H9 (cell line): ENCODE measurements at regions not wholly inside any gene's neighbourhood (a gene's known extent, or its start where the extent isn't known, plus 50 kb on each side); places are given as distances from the start of the nearest gene placed in this dataset.

Experiments used
- DNase-seq: peaks from one replicate; pipeline ENCODE4 v3.0.0-alpha.2; 2017
- H2AFZ ChIP-seq: one replicate; pipeline ENCODE4 v1.6.1; 2013; ENCODE audit warnings: mild to moderate bottlenecking, low read length, control low read depth, moderate library complexity
- H2AK5ac ChIP-seq: 2 replicates; pipeline ENCODE4 v1.6.1; 2013; ENCODE audit warnings: low read length, control low read depth, mixed read lengths; ENCODE audit not compliant: insufficient read length
- H2BK120ac ChIP-seq: one replicate; pipeline ENCODE4 v1.6.1; 2013; ENCODE audit warnings: low read depth, mild to moderate bottlenecking, low read length, control low read depth, inconsistent platforms; ENCODE audit not compliant: poor library complexity, severe bottlenecking
- H2BK12ac ChIP-seq: 2 replicates; pipeline ENCODE4 v1.6.1; 2013; ENCODE audit warnings: low read length, control low read depth, mixed read lengths, low read depth; ENCODE audit not compliant: insufficient read length
- H2BK15ac ChIP-seq: 2 replicates; pipeline ENCODE4 v1.6.1; 2013; ENCODE audit warnings: low read depth, low read length, control low read depth
- H2BK20ac ChIP-seq: one replicate; pipeline ENCODE4 v1.6.1; 2013; ENCODE audit warnings: low read depth, mild to moderate bottlenecking, low read length, control low read depth, inconsistent platforms; ENCODE audit not compliant: poor library complexity, severe bottlenecking
- H2BK5ac ChIP-seq: 2 replicates; pipeline ENCODE4 v1.6.1; 2013; ENCODE audit warnings: low read length, control low read depth, mixed read lengths; ENCODE audit not compliant: insufficient read length
- H3K14ac ChIP-seq: 2 replicates; pipeline ENCODE4 v1.6.1; 2013; ENCODE audit warnings: low read length, control low read depth; ENCODE audit not compliant: insufficient read depth
- H3K18ac ChIP-seq: 2 replicates; pipeline ENCODE4 v1.6.1; 2013; ENCODE audit warnings: low read depth, mild to moderate bottlenecking, mixed read lengths, low read length, control low read depth; ENCODE audit not compliant: insufficient read length
- H3K23ac ChIP-seq: 2 replicates; pipeline ENCODE4 v1.6.1; 2013; ENCODE audit warnings: low read length, control low read depth, mixed read lengths, low read depth; ENCODE audit not compliant: insufficient read length
- H3K23me2 ChIP-seq: 2 replicates; pipeline ENCODE4 v1.6.1; 2013; ENCODE audit warnings: low read depth, mild to moderate bottlenecking, mixed read lengths, low read length, control low read depth; ENCODE audit not compliant: insufficient read length, poor library complexity, severe bottlenecking
- H3K27ac ChIP-seq: 2 replicates; pipeline ENCODE4 v1.5.1; 2013; ENCODE audit warnings: low read length, control low read depth, mixed read lengths, low read depth; ENCODE audit not compliant: insufficient read length
- H3K27me3 ChIP-seq: 2 replicates; pipeline ENCODE4 v1.6.1; 2013; ENCODE audit warnings: low read length, control low read depth, inconsistent platforms; ENCODE audit not compliant: insufficient read depth
- H3K4ac ChIP-seq: 2 replicates; pipeline ENCODE4 v1.6.1; 2013; ENCODE audit warnings: low read depth, mild to moderate bottlenecking, control low read depth, inconsistent platforms, low read length, moderate library complexity
- H3K4me1 ChIP-seq: 2 replicates; pipeline ENCODE4 v1.6.1; 2013; ENCODE audit warnings: low read length, control low read depth, inconsistent platforms; ENCODE audit not compliant: insufficient read depth
- H3K4me2 ChIP-seq: 2 replicates; pipeline ENCODE4 v1.6.1; 2013; ENCODE audit warnings: low read length, control low read depth, mixed read lengths; ENCODE audit not compliant: insufficient read length, insufficient read depth
- H3K56ac ChIP-seq: 2 replicates; pipeline ENCODE4 v1.6.1; 2013; ENCODE audit warnings: low read depth, mild to moderate bottlenecking, mixed read lengths, low read length, control low read depth; ENCODE audit not compliant: insufficient read length
- H3K79me1 ChIP-seq: 2 replicates; pipeline ENCODE4 v1.6.1; 2013; ENCODE audit warnings: low read depth, mild to moderate bottlenecking, moderate library complexity, low read length, control low read depth, inconsistent platforms; ENCODE audit not compliant: insufficient read depth, poor library complexity, severe bottlenecking
- H3K79me2 ChIP-seq: 2 replicates; pipeline ENCODE4 v1.6.1; 2013; ENCODE audit warnings: low read length, control low read depth, inconsistent platforms; ENCODE audit not compliant: insufficient read depth
- H3K9ac ChIP-seq: 2 replicates; pipeline ENCODE4 v1.6.1; 2013; ENCODE audit warnings: low read length, control low read depth, mixed read lengths; ENCODE audit not compliant: insufficient read length; ENCODE audit errors: extremely low read depth
- H3K9me3 ChIP-seq: one replicate; pipeline ENCODE4 v1.6.1; 2013; ENCODE audit warnings: low read depth, low read length, inconsistent platforms; ENCODE audit not compliant: control insufficient read depth
- H3T11ph ChIP-seq: one replicate; pipeline ENCODE4 v1.6.1; 2013; ENCODE audit warnings: mild to moderate bottlenecking, low read length, control low read depth, inconsistent platforms
- H4K20me1 ChIP-seq: one replicate; pipeline ENCODE4 v1.6.1; 2013; ENCODE audit not compliant: control insufficient read depth, insufficient read length, insufficient read depth
- H4K5ac ChIP-seq: 2 replicates; pipeline ENCODE4 v1.6.1; 2013; ENCODE audit warnings: low read depth, mild to moderate bottlenecking, mixed read lengths, low read length, control low read depth; ENCODE audit not compliant: insufficient read length
- H4K8ac ChIP-seq: replicated peaks from 2 replicates; pipeline ENCODE4 v1.6.1; 2013; ENCODE audit warnings: low read length, control low read depth, mixed read lengths, low read depth; ENCODE audit not compliant: insufficient read length
- H4K91ac ChIP-seq: 2 replicates; pipeline ENCODE4 v1.6.1; 2013; ENCODE audit warnings: low read depth, mild to moderate bottlenecking, moderate library complexity, mixed read lengths, low read length, control low read depth; ENCODE audit not compliant: insufficient read length
- H3K27ac Mint-ChIP-seq, 3 experiments: 2 replicates in 2 of 3; 3 replicates in 1 of 3; pipeline ENCODE4 v1.8.0; 2020 to 2021; ENCODE audit warnings: mixed read lengths in 3 of 3, mild to moderate bottlenecking in 1 of 3, moderate library complexity in 1 of 3
- H3K27me3 Mint-ChIP-seq: 2 replicates; pipeline ENCODE4 v1.8.0; 2021; ENCODE audit warnings: low read depth, mild to moderate bottlenecking, moderate library complexity, mixed read lengths
- H3K36me3 Mint-ChIP-seq, 3 experiments: 2 replicates in 2 of 3; 3 replicates in 1 of 3; pipeline ENCODE4 v1.8.0; 2020 to 2021; ENCODE audit warnings: low read depth in 3 of 3, mixed read lengths in 3 of 3; ENCODE audit not compliant: insufficient read depth in 1 of 3
- H3K4me1 Mint-ChIP-seq, 2 experiments: 2 replicates each; pipeline ENCODE4 v1.8.0; 2020; ENCODE audit warnings: mixed read lengths in 2 of 2
- H3K4me3 Mint-ChIP-seq, 2 experiments: 2 replicates in 1 of 2; 3 replicates in 1 of 2; pipeline ENCODE4 v1.8.0; 2020 to 2021; ENCODE audit warnings: mild to moderate bottlenecking in 2 of 2, mixed read lengths in 2 of 2, moderate library complexity in 1 of 2
- H3K9me3 Mint-ChIP-seq, 2 experiments: 2 replicates in 1 of 2; 3 replicates in 1 of 2; pipeline ENCODE4 v1.8.0; 2020; ENCODE audit warnings: mild to moderate bottlenecking in 2 of 2, mixed read lengths in 2 of 2, moderate library complexity in 1 of 2
- WGBS: extraction: QIAGEN DNeasy Blood & Tissue Kit; methylation state at CpG from one replicate; pipeline ENCODE4 v1.1.7; 2013; ENCODE audit warnings: missing lambda C conversion rate, low lambda C conversion rate, mixed read lengths; ENCODE audit not compliant: insufficient read length; ENCODE audit errors: extremely low coverage; 5-methylcytosine and 5-hydroxymethylcytosine counted together
- TF ChIP-seq, protein P1 (sequence below): fragments of 200-600 bp; sonication (generic); conservative IDR thresholded peaks from 3 replicates; pipeline ENCODE4 v1.8.0; 2021; ENCODE audit warnings: antibody characterized with exemption, mild to moderate bottlenecking

DNA sequence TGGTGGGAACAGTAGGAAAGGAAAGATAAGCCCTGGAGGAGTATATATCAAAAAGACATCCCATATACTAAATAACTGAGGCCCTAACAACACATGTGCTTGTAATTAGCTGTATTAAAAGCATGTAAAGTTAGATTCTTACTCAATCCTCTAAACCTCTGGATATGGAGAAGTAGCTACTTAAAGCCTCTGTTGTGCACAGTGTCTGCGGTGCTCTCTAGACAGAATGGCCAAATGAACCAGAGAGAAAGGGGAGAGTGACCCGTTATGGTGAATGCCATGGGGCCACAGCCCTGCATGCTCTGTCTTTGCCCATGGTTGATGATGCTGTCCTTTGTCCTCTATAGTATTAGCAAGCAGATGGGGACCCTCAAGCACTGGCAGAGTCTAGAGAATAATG lies 104.4 kb upstream of the SLC8A1 start:
- H2BK5ac ChIP-seq = no peak overlapping the region
- no peaks in the 10 kb centered on the region for H3K9me3 ChIP-seq
- H3K79me1 ChIP-seq = no peaks in the 10 kb centered on the region
- no peaks in the 10 kb centered on the region for H3K27me3 ChIP-seq
- H2BK120ac ChIP-seq = no peak overlapping the region
- H3K79me2 ChIP-seq = no peaks in the 10 kb centered on the region
- no peak for DNase-seq
- no peak overlapping the region for H2BK15ac ChIP-seq
- Mint-ChIP-seq H3K4me1 (peaks cover 3 to 4% of the 10 kb centered on the region in 2 experiments; a peak in 1 of 4 replicates), H3K36me3 (no peaks in the 10 kb centered on the region; a peak in 1 of 7 replicates), H3K4me3 (no peak overlapping the region), H3K27me3 (no peaks in the 10 kb centered on the region), H3K27ac (no peak overlapping the region), H3K9me3 (no peaks in the 10 kb centered on the region)
- no peak overlapping the region for H2BK12ac ChIP-seq
- no peaks in the 10 kb centered on the region for H3K23me2 ChIP-seq
- H3K56ac ChIP-seq = no peak overlapping the region
- no peak overlapping the region for H3K14ac ChIP-seq
- WGBS = no CpG with 5 or more reads among the region's 2 CpGs
- H3K18ac ChIP-seq = no peak overlapping the region
- H3K4me1 ChIP-seq = no peaks in the 10 kb centered on the region; the same call in 1 of the 2 replicates
- H3T11ph ChIP-seq = no peak overlapping the region
- no peaks in the 10 kb centered on the region for H4K20me1 ChIP-seq
- H3K23ac ChIP-seq = no peak overlapping the region
- H2AFZ ChIP-seq = no peak overlapping the region
- H2AK5ac ChIP-seq = no peak overlapping the region
- no peak overlapping the region for H2BK20ac ChIP-seq
- no peak overlapping the region for H4K5ac ChIP-seq
- no peak overlapping the region for H4K91ac ChIP-seq
- no peak overlapping the region for H3K27ac ChIP-seq
- H4K8ac ChIP-seq = no peak overlapping the region
- TF ChIP-seq, protein P1, sequence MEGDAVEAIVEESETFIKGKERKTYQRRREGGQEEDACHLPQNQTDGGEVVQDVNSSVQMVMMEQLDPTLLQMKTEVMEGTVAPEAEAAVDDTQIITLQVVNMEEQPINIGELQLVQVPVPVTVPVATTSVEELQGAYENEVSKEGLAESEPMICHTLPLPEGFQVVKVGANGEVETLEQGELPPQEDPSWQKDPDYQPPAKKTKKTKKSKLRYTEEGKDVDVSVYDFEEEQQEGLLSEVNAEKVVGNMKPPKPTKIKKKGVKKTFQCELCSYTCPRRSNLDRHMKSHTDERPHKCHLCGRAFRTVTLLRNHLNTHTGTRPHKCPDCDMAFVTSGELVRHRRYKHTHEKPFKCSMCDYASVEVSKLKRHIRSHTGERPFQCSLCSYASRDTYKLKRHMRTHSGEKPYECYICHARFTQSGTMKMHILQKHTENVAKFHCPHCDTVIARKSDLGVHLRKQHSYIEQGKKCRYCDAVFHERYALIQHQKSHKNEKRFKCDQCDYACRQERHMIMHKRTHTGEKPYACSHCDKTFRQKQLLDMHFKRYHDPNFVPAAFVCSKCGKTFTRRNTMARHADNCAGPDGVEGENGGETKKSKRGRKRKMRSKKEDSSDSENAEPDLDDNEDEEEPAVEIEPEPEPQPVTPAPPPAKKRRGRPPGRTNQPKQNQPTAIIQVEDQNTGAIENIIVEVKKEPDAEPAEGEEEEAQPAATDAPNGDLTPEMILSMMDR = no peak
- H3K4ac ChIP-seq = no peak overlapping the region
- H3K9ac ChIP-seq = no peak overlapping the region
- no peak overlapping the region for H3K4me2 ChIP-seq
